GM19351 (cell line): ENCODE measurements at regions not wholly inside any gene's neighbourhood (a gene's known extent, or its start where the extent isn't known, plus 50 kb on each side); places are given as distances from the start of the nearest gene placed in this dataset.
A peak's percentile ranks its signal among the peaks of the same experiment; 100 is the strongest.

Experiments
- ATAC-seq: cut with Tn5 transposase; IDR thresholded peaks from one replicate; pipeline ENCODE4 v1.9.1; 2021; ENCODE audit warnings: mild to moderate bottlenecking, moderate library complexity; ENCODE audit not compliant: unreplicated experiment

DNA sequence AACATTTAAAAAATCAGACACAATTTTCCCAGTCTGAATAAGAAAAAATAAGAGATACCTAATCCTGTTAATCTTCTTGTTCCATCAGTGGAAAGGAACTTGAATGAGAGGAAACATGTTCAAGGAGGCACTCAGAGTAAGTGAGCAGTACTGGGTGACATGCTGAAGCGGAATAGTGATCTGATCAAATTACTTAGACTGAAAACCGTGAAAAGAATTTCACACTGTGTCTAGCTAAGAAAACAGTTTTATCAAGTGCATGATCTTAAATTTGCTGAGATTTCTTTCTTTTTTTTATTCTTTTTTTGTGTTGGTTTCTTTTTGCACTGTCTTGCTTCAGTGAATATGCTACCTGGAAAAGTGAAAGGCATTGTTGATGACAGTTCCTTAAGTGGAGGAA, 249.5 kb upstream of the SLC10A2 start:
- no peak for ATAC-seq

GRCh38 chr13:103312467-103312866, 246.2 kb upstream of the SLC10A2 start:
- ATAC-seq = no peak

- no peak for ATAC-seq
Measured at GRCh38 chr13:103308667-103309066, 242.4 kb upstream of the SLC10A2 start.

GRCh38 chr13:103306163-103306562, 239.9 kb upstream of the SLC10A2 start:
- no peak for ATAC-seq

GRCh38 chr13:103303078-103303651, 236.9 kb upstream of the SLC10A2 start:
- ATAC-seq = no peak

- no peak for ATAC-seq
Measured at GRCh38 chr13:103302676-103303075, 236.5 kb upstream of the SLC10A2 start.

DNA sequence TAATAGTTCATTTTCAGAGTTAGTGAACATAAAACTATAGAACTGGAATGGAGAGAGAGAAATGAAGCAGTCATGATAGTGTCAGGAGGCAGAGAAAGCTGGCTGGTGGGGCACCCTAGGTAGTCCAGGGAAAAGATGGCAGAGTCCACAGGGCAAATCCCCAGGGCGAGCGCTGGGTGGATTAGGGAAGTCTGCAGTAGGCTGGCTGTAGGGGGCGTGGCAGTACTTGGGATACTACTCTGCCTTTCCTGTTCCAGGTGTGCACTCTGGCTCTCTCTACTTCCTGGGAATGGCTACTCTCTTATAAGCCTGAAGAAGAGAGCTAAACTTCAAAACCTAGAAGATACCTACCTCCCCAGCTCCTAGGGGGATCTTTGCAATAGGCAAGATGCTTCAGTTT, 232.9 kb upstream of the SLC10A2 start:
- ATAC-seq = no peak

DNA sequence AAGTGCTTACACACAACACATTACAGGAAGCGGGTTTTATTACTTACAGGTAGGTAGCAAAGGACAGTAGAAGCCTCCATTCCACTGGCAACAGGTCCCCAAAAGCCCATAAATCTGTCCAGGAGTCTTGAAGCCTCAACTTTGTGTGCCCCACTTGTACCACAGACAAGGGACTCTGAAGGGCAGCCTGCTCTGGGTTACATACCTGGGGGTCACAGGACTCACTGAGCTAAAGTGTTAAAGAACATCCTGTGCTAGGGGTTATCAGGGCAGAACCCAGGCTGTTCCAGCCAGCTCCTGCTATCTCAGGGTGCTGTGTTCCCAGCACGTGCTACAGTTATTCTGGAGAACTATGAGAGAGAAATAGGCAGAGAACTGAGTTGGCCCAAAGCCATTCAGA, 230.9 kb upstream of the SLC10A2 start:
- no peak for ATAC-seq

DNA sequence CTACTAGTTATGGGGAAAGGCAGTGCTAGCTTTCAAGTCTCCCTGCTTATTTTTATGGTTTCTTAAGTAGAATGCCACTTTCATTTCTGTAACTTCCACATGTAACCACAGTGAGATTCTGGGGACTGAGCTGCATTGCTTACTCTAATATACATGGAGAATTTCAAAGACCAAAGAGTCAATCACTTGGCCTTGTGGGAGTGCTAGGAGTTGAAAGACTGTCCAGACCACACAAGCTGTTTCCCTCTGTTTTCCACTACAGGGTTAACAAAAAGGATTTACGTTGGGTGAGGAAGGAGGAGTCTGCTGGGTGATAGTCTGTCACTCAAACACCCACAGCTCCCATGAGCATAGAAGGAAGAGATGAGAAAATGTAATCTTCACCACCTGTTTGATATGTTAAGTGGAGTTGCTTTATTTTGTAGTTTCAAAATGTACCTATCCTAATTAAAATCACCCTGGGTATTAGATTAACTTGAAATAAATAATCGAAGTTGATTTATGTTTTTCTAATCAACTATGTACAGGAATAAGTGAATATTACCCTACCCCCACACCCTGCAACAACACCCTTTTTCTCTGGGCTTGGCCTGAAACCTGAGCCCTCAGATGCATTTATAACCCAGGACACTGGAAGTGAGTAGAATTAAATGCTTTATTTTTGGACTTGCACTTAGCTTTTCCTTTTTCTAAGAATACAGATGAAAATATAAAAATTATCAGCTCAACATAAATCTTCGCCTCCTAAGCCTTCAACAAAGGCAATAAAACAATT, 225.8 kb upstream of the SLC10A2 start:
- ATAC-seq = no peak

GRCh38 chr13:103291226-103291625, 225.0 kb upstream of the SLC10A2 start:
- no peak for ATAC-seq

GRCh38 chr13:103289681-103290080, 223.5 kb upstream of the SLC10A2 start:
- ATAC-seq = no peak

DNA sequence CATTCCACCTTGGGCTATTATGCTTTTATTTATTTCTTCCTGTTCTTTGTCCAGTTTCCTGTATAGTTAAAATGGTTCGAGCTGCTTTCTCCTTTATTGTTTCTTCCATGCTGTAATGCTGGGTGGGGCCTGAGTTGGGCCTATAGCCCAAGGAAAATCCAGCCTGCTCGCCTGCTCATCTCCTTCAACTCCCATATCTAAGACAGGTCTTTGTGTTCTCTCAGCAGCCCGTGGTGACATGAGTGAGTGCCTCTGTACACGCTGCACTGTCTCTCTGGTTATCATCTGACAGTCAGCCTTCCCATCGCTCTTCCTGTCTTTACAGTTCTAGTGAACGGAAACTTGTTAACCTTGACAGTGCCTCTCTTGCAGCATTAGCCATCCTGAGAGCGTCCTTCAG, 221.9 kb upstream of the SLC10A2 start:
- no peak for ATAC-seq

DNA sequence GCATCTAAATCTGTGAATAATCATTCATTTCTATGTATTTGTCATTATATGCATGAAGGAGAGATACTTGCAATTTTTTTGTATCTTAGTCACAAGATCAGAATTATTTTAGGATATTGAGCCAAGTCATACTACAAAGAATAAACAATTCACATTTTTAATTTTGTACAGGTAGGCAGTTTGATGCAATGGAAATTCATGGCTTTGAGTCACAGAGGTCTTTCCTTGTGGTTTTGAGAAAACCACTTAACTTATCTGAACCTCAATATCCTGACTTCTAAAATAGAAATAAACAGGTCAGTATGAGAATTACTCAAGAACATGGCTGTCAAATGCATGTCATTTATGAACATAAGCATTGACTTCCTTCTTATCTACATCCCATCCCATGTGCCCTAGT, 221.4 kb upstream of the SLC10A2 start:
- ATAC-seq = no peak

GRCh38 chr13:103284466-103284865, 218.2 kb upstream of the SLC10A2 start:
- ATAC-seq = no peak

DNA sequence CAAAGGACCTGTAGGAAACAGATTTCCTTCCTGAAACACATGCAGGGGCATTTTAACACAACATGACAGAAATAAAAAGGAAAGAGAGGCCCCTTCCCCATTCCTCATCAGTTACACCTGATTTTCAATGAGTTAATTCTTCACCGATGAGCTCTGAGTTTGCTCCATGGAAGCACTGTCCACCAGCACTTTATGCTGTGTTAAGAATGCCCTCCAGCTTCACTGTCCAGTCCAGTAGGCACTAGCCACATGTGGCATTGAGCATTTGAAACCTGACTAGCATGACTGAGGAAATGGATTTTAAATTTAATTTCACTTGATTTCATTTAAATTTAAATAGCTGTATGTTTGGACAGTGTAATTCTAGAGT, 217.2 kb upstream of the SLC10A2 start:
- no peak for ATAC-seq

DNA sequence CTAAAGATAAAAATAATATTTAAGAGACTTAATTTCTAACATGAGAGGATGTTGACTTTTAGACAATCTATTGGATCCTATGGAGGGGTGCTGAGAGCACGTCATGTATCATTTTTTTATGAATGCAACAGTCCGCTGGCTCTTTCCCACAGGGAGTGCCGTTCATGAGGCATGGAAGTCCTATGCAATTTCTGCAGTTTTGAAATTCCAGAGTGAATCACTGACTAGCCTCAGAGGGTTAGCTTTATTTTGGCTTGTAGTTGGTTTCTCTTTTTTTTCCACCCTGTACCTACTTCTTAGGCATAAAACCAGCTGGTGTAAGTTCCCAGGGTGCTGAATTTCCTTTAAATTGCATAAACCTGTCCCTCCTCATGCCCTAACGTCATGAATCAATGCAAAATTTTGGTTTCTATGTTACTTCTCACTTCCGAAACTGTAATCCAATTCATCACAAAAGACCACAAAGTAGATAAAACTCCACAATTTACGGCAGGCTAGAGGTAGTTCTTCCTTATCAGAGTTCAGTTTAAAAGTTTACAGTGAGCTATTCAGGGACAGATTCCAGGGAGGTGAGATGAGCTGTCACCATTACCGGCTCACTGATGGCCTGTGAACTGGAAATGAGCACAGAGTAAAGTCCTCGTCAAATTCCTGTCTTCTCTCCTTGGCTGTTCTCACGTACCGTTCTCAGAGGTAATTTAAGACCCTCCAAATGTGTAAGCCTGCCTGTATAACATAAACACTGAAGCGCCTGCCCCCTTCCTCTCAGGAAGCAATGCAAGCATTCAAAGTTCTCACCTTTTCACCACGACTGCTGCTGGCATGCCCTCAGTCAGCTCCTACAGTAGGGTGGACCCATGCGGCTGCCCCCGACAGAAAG, 216.6 kb upstream of the SLC10A2 start:
- ATAC-seq = no peak

DNA sequence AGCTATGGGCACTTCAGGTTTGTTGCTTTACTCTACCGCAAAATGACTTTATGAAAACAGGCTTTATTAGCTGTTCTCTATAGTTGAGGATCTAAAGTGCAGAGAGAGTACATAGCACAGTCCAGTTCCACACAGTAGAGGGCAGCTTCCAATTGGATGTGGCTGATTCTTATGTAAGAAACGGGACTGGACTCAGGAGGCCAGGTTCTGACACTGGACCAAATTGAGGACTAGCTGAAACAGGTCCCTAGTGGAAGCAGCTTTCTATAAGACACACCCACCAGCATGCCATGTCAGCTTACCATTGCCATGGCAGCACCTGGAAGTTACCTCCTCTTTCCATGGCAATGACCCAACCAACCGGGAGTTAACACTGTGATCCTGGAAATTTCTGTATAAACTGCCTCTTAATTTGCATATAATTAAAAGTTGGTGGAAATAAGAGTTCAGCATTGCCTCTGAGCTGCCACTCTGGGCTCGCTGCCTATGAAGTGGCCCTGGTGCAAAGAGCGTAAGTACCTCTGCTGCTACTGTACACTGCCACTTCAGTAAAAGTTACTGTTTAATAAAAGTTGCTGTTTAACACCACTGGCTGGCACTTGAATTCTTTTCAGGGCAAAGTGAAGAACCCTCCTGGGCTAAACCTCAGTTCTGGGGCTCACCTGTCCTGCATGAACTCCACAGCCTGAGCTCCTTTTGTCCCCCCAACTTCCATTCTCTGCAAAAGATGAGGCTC, 211.9 kb upstream of the SLC10A2 start:
- ATAC-seq = no peak

GRCh38 chr13:103276775-103277498, 210.7 kb upstream of the SLC10A2 start:
- peak; percentile 86 for ATAC-seq

DNA sequence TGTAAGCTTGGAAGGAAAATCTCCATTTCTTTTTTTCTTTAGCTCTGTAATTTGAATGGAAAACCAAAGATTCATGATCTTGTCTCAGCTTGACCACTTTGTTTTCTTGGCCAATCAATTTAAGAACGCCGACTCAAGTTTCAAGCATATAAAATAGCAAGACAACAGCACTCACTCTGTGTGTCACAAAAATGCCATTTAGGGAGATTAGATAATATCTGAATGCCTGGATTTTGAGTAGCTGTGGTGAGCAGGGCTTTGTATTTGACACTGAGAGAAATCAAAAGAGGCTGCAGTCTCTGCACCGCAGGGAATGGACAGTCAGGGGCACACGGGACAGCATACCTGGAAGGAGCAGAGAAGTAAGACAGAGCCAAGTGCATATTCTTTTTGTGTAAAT, 209.5 kb upstream of the SLC10A2 start:
- no peak for ATAC-seq

DNA sequence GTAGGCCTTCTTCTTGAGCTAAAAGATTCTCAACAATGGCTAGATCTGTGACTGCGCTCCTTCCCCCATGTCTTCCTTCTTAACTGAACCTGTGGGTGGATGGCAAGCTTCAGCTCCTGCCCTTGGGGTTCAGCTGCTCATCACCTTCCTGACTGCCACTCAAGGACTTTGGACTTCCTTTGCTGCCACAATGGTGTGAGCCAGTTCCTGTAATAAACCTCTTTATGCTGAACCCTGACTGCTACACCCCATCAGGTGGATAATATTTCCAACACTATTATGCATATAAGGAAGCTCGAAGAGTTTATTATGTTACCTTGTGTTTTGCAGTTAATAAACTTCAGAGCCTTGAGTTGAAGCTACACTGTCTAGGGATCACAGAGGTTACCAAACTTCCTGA, 208.9 kb upstream of the SLC10A2 start:
- ATAC-seq = no peak

GRCh38 chr13:103273825-103274224, 207.6 kb upstream of the SLC10A2 start:
- peak; percentile 19 for ATAC-seq
